Bronchial epithelial cell (primary cell): ENCODE measurements at regions not wholly inside any gene's neighbourhood (a gene's known extent, or its start where the extent isn't known, plus 50 kb on each side); places are given as distances from the start of the nearest gene placed in this dataset.

Experiments
- DNase-seq: peaks from one replicate; pipeline ENCODE4 v3.0.0-alpha.2; 2010; ENCODE audit warnings: low read depth
- FAIRE-seq: peaks from 2 replicates; lab custom pipeline; 2011; peaks lifted over from hg19 to GRCh38; lab: Jason Lieb, UNC
- H3K27me3 ChIP-seq: 2 replicates; pipeline ENCODE4 v1.5.1; 2011; ENCODE audit warnings: low read length; ENCODE audit not compliant: control insufficient read depth, insufficient read depth
- H3K36me3 ChIP-seq: 2 replicates; pipeline ENCODE4 v1.5.1; 2011; ENCODE audit warnings: low read length; ENCODE audit not compliant: control insufficient read depth, insufficient read depth
- H3K4me3 ChIP-seq: 2 replicates; pipeline ENCODE4 v1.5.1; 2011; ENCODE audit warnings: mild to moderate bottlenecking, low read depth, low read length, control low read depth
- TF ChIP-seq, protein P1 (sequence below): IDR thresholded peaks from 2 replicates; pipeline ENCODE4 v1.5.1; 2011; ENCODE audit warnings: mild to moderate bottlenecking, moderate library complexity, low read length, control low read depth, inconsistent platforms; ENCODE audit not compliant: insufficient read depth, severe bottlenecking

DNA sequence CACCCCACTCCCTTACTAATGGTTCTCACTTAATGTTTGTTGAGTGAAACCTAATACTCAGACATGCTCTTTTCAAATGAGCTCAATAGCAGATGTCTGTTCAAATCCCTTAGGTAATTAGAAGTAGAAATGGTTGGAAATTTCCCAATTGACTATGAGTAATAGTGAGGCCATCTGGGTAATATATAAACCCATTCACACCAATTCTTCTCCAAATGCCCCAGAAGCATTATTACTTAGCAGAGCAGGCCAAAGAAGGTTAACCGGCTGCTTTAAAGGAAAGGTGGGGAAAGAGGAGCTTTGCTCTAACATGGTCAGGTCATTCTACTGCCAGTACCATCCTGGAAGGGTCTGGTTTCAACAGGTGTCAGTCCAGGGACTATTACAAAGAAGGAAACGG, 119.5 kb upstream of the MTAP start:
- no peaks in the 10 kb centered on the region for H3K27me3 ChIP-seq

DNA sequence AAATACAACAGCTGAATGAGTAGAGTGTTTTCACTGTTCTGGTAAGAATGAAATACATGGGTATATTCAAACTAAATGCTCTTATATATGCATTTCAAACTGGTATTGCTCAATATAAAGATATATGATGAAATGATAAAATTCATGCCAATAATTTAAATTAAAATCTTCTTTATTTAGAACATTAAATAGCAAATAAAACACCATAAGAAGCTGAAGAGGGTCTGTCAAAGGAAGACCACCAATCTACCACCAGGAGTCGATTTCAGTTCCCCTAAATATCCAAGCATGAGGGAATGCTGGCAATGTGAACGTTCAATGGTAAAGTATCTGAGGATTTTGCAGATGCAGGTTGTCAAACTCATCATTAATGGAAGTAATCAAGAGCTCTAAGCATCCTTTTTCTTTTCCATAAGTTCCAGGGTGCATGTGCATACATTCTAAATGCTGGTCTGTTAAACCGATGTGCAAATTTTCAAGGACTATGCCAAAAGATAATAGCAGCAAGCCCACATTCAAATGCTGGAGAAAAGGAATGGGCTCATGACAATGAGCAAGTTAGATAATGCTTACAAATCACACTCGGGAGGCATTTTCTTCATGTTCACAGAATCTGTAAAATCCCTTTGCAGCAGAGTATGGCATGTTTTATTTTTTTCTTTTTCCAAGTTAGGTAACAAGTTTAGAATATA, 118.8 kb upstream of the MTAP start:
- no peak for FAIRE-seq

More for the DNA sequence above, 119.5 kb upstream of the MTAP start:
- Histone ChIP-seq H3K36me3 (no peaks in the 10 kb centered on the region), H3K4me3 (no peak overlapping the region)
- DNase-seq (peak; percentile 97), FAIRE-seq (no peak)
- TF ChIP-seq, protein P1, sequence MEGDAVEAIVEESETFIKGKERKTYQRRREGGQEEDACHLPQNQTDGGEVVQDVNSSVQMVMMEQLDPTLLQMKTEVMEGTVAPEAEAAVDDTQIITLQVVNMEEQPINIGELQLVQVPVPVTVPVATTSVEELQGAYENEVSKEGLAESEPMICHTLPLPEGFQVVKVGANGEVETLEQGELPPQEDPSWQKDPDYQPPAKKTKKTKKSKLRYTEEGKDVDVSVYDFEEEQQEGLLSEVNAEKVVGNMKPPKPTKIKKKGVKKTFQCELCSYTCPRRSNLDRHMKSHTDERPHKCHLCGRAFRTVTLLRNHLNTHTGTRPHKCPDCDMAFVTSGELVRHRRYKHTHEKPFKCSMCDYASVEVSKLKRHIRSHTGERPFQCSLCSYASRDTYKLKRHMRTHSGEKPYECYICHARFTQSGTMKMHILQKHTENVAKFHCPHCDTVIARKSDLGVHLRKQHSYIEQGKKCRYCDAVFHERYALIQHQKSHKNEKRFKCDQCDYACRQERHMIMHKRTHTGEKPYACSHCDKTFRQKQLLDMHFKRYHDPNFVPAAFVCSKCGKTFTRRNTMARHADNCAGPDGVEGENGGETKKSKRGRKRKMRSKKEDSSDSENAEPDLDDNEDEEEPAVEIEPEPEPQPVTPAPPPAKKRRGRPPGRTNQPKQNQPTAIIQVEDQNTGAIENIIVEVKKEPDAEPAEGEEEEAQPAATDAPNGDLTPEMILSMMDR: no peak

DNA sequence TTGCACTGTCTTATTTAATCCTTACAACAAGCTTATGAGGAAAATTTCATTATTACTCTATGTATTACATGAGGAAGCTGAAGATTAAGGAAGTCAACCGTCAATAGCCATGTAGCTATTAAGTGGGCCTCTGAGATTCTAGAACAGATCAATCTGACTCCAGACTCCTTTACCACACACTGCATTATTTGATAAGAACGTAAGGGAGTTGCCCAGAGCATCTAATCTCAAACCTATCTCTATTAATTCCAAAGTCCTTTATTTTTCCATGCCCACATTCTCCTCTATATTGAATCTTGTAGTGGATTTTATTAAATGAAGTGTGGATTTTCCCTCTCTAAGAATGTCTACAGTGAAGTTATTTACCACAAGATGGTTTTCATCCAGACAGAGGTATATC, 118.2 kb upstream of the MTAP start:
- FAIRE-seq (no peak), DNase-seq (peak; percentile 69)
- TF ChIP-seq, protein P1: no peak
- Histone ChIP-seq H3K36me3 (no peaks in the 10 kb centered on the region), H3K4me3 (no peak overlapping the region), H3K27me3 (no peaks in the 10 kb centered on the region)

More for the DNA sequence above, 118.8 kb upstream of the MTAP start:
- TF ChIP-seq, protein P1: no peak
- no peaks in the 10 kb centered on the region for H3K27me3 ChIP-seq
- H3K36me3 ChIP-seq: no peaks in the 10 kb centered on the region
- no peak overlapping the region for H3K4me3 ChIP-seq
- DNase-seq: peak; percentile 61

DNA sequence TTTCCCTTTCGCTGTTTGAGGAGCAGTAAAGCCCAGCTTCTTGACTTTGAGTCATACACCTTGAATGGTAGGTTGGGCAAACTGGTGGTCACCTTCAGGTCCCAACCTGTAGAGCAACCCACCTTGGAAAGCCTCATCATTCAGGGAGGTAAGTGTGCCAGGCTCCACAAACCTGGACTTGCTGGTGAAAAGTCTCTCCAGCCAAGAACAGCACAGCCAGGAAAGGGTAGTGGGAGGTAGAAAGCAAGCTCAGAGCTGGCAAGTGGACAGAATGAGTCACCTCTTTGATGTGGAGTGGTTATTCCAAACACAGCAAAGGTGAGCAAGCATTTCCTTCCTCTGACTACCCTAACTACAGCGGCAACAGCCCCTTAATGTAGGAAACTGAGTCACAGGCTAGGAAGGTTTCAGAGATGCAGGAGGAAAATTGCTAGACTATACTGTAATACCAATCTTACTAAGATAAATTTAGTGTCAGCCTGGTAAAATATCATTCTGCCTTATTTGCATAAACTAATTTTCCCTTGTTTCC, 117.5 kb upstream of the MTAP start:
- Histone ChIP-seq H3K27me3 (no peaks in the 10 kb centered on the region), H3K36me3 (no peaks in the 10 kb centered on the region), H3K4me3 (no peak overlapping the region)
- TF ChIP-seq, protein P1: no peak
- peak; percentile 99 for FAIRE-seq
- peak; percentile 100 for DNase-seq

GRCh38 chr9:21685502-21685901, 116.9 kb upstream of the MTAP start:
- TF ChIP-seq, protein P1: no peak
- no peak overlapping the region for H3K4me3 ChIP-seq
- DNase-seq (no peak), FAIRE-seq (no peak)
- H3K27me3 ChIP-seq: no peaks in the 10 kb centered on the region
- H3K36me3 ChIP-seq: no peaks in the 10 kb centered on the region
